ENCODE measurements at regions not wholly inside any gene's neighbourhood (a gene's known extent, or its start where the extent isn't known, plus 50 kb on each side); places are given as distances from the start of the nearest gene placed in this dataset.

GRCh38 chr16:87170310-87170709 lies 146.9 kb downstream of the C16orf95 start:
- TF ChIP-seq SUZ12 (IDR thresholded peaks at IDR 0.05; ENCODE audit: extremely low read depth, insufficient read depth, insufficient read length) (no peak), YY1 (IDR thresholded peaks at IDR 0.05; ENCODE audit: insufficient read depth, insufficient read length) (no peak), ZNF274 (IDR thresholded peaks at IDR 0.05; ENCODE audit: low read depth, low read length) (no peak)
